K562 (cell line): ENCODE measurements at regions not wholly inside any gene's neighbourhood (a gene's known extent, or its start where the extent isn't known, plus 50 kb on each side); places are given as distances from the start of the nearest gene placed in this dataset.

Source experiments
- ATAC-seq: fragments of 200-7000 bp; cut with Tn5 transposase; 3 replicates; pipeline ENCODE4 v1.9.1; 2020; ENCODE audit warnings: moderate library complexity
- BruUV-seq: library from RNA; stranded (reverse); fragments of 400-500 nt; replicated peaks from 2 replicates; lab custom pipeline; 2021; lab: Mats Ljungman, UMichigan
- CTCF ChIA-PET: fragments of 300-600 bp; formaldehyde crosslinking; extraction: SDS; loops from one replicate; lab custom pipeline; 2021; ENCODE audit warnings: low intra/inter-chr PET ratio; lab: Yijun Ruan, JAX
- POLR2A ChIA-PET: fragments of 300-600, 350-650 bp; sonication (Branson Sonifier 250); formaldehyde crosslinking; extraction: SDS; loops from one replicate; lab custom pipeline; 2021; ENCODE audit warnings: antibody characterized with exemption, inconsistent platforms; lab: Yijun Ruan, JAX
- DNase-seq, 4 experiments: peaks; one replicate each; pipeline versions ENCODE4 v3.0.0 to v3.0.0-alpha.2; 2011 to 2018; ENCODE audit warnings: low spot score in 3 of 4, mixed read lengths in 3 of 4; ENCODE audit errors: extremely low read depth in 1 of 4
- FAIRE-seq: peaks from 2 replicates; lab custom pipeline; 2011; peaks lifted over from hg19 to GRCh38; lab: Jason Lieb, UNC
- H2AFZ ChIP-seq: 2 replicates; pipeline ENCODE4 v1.6.0; 2011; ENCODE audit warnings: low read depth, low read length, control low read depth, inconsistent platforms
- H3K27ac ChIP-seq: fragments of 200-600 bp; 3 replicates; pipeline ENCODE4 v1.8.0; 2011; ENCODE audit warnings: low read depth, mild to moderate bottlenecking, control low read depth, inconsistent platforms, low read length, moderate library complexity, mixed read lengths; ENCODE audit errors: extremely low read depth
- H3K27me3 ChIP-seq, 2 experiments: fragments of 300-600 bp in 1 of 2; 2 replicates in 1 of 2; 3 replicates in 1 of 2; pipeline versions ENCODE4 v1.6.0 to v1.8.0; 2011; ENCODE audit warnings: inconsistent platforms in 2 of 2, low read length in 2 of 2, mild to moderate bottlenecking in 1 of 2, mixed read lengths in 1 of 2, moderate library complexity in 1 of 2; ENCODE audit not compliant: control insufficient read depth in 2 of 2, insufficient read depth in 2 of 2
- H3K36me3 ChIP-seq: fragments of 300-600 bp; 3 replicates; pipeline ENCODE4 v1.8.0; 2011; ENCODE audit warnings: mild to moderate bottlenecking, low read length, inconsistent platforms; ENCODE audit not compliant: control insufficient read depth, insufficient read depth
- H3K4me1 ChIP-seq, 2 experiments: fragments of 200-600 bp in 1 of 2; replicated peaks in 1 of 2; 2 replicates in 1 of 2; 3 replicates in 1 of 2; pipeline versions ENCODE4 v1.5.1 to v1.8.0; 2011; ENCODE audit warnings: inconsistent platforms in 2 of 2, low read length in 2 of 2, mild to moderate bottlenecking in 1 of 2, mixed read lengths in 1 of 2, moderate library complexity in 1 of 2; ENCODE audit not compliant: control insufficient read depth in 2 of 2, insufficient read depth in 2 of 2
- H3K4me2 ChIP-seq: 2 replicates; pipeline ENCODE4 v1.6.1; 2011; ENCODE audit warnings: low read length, control low read depth, inconsistent platforms, mixed read lengths; ENCODE audit not compliant: insufficient read depth
- H3K4me3 ChIP-seq: fragments of 200-600 bp; sonication (generic), shearing (Covaris generic); 2 replicates; pipeline ENCODE4 v1.5.1; 2016; ENCODE audit warnings: control low read depth, inconsistent platforms
- H3K79me2 ChIP-seq: fragments of 200-600 bp; 3 replicates; pipeline ENCODE4 v1.8.0; 2011; ENCODE audit warnings: low read length, inconsistent platforms; ENCODE audit not compliant: control insufficient read depth, insufficient read depth
- H3K9ac ChIP-seq, 2 experiments: 2 replicates each; pipeline versions ENCODE4 v1.6.0 to v1.6.1; 2011; ENCODE audit warnings: low read depth in 2 of 2, low read length in 2 of 2, control low read depth in 1 of 2, inconsistent platforms in 1 of 2, mild to moderate bottlenecking in 1 of 2, mixed read lengths in 1 of 2; ENCODE audit not compliant: insufficient read depth in 1 of 2
- H3K9me1 ChIP-seq: one replicate; pipeline ENCODE4 v1.6.0; 2011; ENCODE audit warnings: inconsistent platforms, mild to moderate bottlenecking, low read length, moderate library complexity; ENCODE audit not compliant: control insufficient read depth, insufficient read depth
- H3K9me3 ChIP-seq: replicated peaks from 2 replicates; pipeline ENCODE4 v1.5.1; 2011; ENCODE audit warnings: low read depth, low read length, inconsistent platforms; ENCODE audit not compliant: control insufficient read depth, insufficient read depth
- H4K20me1 ChIP-seq: replicated peaks from 2 replicates; pipeline ENCODE4 v1.6.1; 2011; ENCODE audit warnings: low read length, inconsistent platforms, mixed read lengths; ENCODE audit not compliant: control insufficient read depth, insufficient read depth
- ARNT ChIP-seq, 2 experiments: fragments of 450-650 bp; IDR thresholded peaks; 2 replicates each; pipeline ENCODE4 v1.6.1; 2016; ENCODE audit warnings: mild to moderate bottlenecking in 1 of 2
- NR4A1 ChIP-seq, 2 experiments: fragments of 250-450 bp in 1 of 2; fragments of 450-650 bp in 1 of 2; sonication (Bioruptor Pico) in 1 of 2; IDR thresholded peaks; 2 replicates each; pipeline versions ENCODE4 v1.4.0 to v1.6.1; 2016 to 2020; ENCODE audit warnings: mild to moderate bottlenecking in 2 of 2, missing compliant biosample characterization in 1 of 2, missing genetic modification characterization in 1 of 2, moderate library complexity in 1 of 2
- YBX1 ChIP-seq: fragments of 450-650 bp; IDR thresholded peaks from 2 replicates; pipeline ENCODE4 v1.7.1; 2016; ENCODE audit warnings: mild to moderate bottlenecking
- ZKSCAN8 ChIP-seq: fragments of 200-800 bp; sonication (Bioruptor generic); IDR thresholded peaks from 2 replicates; pipeline ENCODE4 v1.6.1; 2016; ENCODE audit warnings: missing genetic modification characterization, missing compliant biosample characterization
- WGBS: fragments of 100-300 bp; shearing (Covaris generic); methylation state at CpG from one replicate; pipeline ENCODE4 v1.1.6; 2016; ENCODE audit warnings: low coverage, mixed read lengths; ENCODE audit not compliant: insufficient coverage; ENCODE audit errors: missing lambda C conversion rate; 5-methylcytosine and 5-hydroxymethylcytosine counted together
- in situ Hi-C: fragments of 300-500 bp; cut with MboI; formaldehyde crosslinking; loops from 4 replicates; pipeline ENCODE4 v1.15.0; 2018; ENCODE audit warnings: inconsistent platforms, mixed read lengths
- intact Hi-C: fragments of 100-400 bp; cut with micrococcal nuclease; formaldehyde crosslinking; loops from 2 replicates; pipeline ENCODE4 v1.14.2; 2022
- TF ChIP-seq, protein P1 (sequence below): fragments of 250-450 bp; sonication (Bioruptor Pico); IDR thresholded peaks from 2 replicates; pipeline ENCODE4 v1.5.0; 2020; ENCODE audit warnings: mild to moderate bottlenecking
- TF ChIP-seq, protein P2 (sequence below): conservative IDR thresholded peaks from 2 replicates; pipeline ENCODE4 v1.6.1; 2011; ENCODE audit warnings: low read depth, mild to moderate bottlenecking, low read length; ENCODE audit not compliant: control insufficient read depth
- TF ChIP-seq, protein P3 (sequence below): fragments of 450-650 bp; formaldehyde crosslinking; IDR thresholded peaks from 2 replicates; pipeline ENCODE4 v1.4.0; 2020; ENCODE audit warnings: mild to moderate bottlenecking, moderate library complexity

DNA sequence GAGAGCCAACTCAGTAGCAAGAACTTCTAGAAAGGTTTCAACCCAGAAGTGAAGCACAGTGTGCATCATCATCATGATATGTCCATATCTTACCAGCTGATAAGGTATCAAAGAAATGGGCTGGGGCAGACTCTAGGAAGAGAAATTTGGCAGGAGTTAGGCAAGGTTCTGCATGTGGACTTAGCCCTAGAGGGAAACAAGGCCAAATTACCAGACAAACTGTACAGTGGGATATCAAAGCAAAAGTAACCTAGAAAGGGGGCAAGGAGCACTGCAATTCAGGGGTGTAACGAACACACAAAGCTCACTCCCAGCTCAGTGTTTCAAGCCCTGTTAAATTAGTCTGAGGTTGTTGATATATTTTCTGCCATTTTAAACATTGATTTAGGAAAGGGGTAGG is 407.4 kb downstream of the SMARCA1 start:
- no peaks in the 10 kb centered on the region for H3K9me3 ChIP-seq
- no peaks in the 10 kb centered on the region for H3K79me2 ChIP-seq
- H4K20me1 ChIP-seq: no peaks in the 10 kb centered on the region
- H3K4me1 ChIP-seq: no peaks in the 10 kb centered on the region
- TF ChIP-seq ARNT (IDR thresholded peaks at IDR 0.05): no peak
- TF ChIP-seq, protein P1, sequence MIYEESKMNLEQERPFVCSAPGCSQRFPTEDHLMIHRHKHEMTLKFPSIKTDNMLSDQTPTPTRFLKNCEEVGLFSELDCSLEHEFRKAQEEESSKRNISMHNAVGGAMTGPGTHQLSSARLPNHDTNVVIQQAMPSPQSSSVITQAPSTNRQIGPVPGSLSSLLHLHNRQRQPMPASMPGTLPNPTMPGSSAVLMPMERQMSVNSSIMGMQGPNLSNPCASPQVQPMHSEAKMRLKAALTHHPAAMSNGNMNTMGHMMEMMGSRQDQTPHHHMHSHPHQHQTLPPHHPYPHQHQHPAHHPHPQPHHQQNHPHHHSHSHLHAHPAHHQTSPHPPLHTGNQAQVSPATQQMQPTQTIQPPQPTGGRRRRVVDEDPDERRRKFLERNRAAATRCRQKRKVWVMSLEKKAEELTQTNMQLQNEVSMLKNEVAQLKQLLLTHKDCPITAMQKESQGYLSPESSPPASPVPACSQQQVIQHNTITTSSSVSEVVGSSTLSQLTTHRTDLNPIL (CRISPR knock-in tag): no peak
- TF ChIP-seq, protein P2, sequence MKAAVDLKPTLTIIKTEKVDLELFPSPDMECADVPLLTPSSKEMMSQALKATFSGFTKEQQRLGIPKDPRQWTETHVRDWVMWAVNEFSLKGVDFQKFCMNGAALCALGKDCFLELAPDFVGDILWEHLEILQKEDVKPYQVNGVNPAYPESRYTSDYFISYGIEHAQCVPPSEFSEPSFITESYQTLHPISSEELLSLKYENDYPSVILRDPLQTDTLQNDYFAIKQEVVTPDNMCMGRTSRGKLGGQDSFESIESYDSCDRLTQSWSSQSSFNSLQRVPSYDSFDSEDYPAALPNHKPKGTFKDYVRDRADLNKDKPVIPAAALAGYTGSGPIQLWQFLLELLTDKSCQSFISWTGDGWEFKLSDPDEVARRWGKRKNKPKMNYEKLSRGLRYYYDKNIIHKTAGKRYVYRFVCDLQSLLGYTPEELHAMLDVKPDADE: no peak
- no peak for TF ChIP-seq ZKSCAN8 (CRISPR knock-in tag)
- TF ChIP-seq, protein P3, sequence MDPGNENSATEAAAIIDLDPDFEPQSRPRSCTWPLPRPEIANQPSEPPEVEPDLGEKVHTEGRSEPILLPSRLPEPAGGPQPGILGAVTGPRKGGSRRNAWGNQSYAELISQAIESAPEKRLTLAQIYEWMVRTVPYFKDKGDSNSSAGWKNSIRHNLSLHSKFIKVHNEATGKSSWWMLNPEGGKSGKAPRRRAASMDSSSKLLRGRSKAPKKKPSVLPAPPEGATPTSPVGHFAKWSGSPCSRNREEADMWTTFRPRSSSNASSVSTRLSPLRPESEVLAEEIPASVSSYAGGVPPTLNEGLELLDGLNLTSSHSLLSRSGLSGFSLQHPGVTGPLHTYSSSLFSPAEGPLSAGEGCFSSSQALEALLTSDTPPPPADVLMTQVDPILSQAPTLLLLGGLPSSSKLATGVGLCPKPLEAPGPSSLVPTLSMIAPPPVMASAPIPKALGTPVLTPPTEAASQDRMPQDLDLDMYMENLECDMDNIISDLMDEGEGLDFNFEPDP: no peak
- no peak for TF ChIP-seq NR4A1 (CRISPR knock-in tag; IDR thresholded peaks at IDR 0.05)
- no peak for TF ChIP-seq NR4A1 (tag; IDR thresholded peaks at IDR 0.05)
- no peak for TF ChIP-seq YBX1
- TF ChIP-seq, all 486 proteins: peak for 0
- H3K4me3 ChIP-seq: no peak overlapping the region
- no peaks in the 10 kb centered on the region for H3K9me1 ChIP-seq
- in situ Hi-C loops: no loop called here
- H3K4me2 ChIP-seq: no peak overlapping the region
- H3K9ac ChIP-seq: no peak overlapping the region
- DNase-seq (no peak), ATAC-seq (no peak), FAIRE-seq (no peak)
- no peak overlapping the region for H2AFZ ChIP-seq
- no TSS peak for BruUV-seq
- H3K27me3 ChIP-seq: no peaks in the 10 kb centered on the region
- H3K27ac ChIP-seq: no peak overlapping the region
- ChIA-PET POLR2A (no interaction called here), CTCF (no interaction called here)
- WGBS: 0% methylated on average over 1 of the region's 1 CpG
- intact Hi-C loops: no loop called here
- H3K36me3 ChIP-seq: no peaks in the 10 kb centered on the region
